SK-N-SH (cell line): ENCODE measurements at regions not wholly inside any gene's neighbourhood (a gene's known extent, or its start where the extent isn't known, plus 50 kb on each side); places are given as distances from the start of the nearest gene placed in this dataset.

ENCODE experiments used
- CTCF ChIA-PET: fragments of 300-600, 350-600 bp; formaldehyde crosslinking; extraction: SDS; loops from one replicate; lab custom pipeline; 2021; lab: Yijun Ruan, JAX
- POLR2A ChIA-PET: fragments of 350-600 bp; sonication (Branson Sonifier 250); formaldehyde crosslinking; extraction: SDS; loops from one replicate; lab custom pipeline; 2020; ENCODE audit warnings: antibody characterized with exemption, inconsistent platforms; lab: Yijun Ruan, JAX
- DNase-seq: peaks from one replicate; pipeline ENCODE4 v3.0.0; 2012
- H2AFZ ChIP-seq: fragments of 200-600 bp; sonication (generic); 2 replicates; pipeline ENCODE4 v1.8.1; 2016; ENCODE audit warnings: antibody characterized with exemption, mild to moderate bottlenecking, low read depth
- H3F3A ChIP-seq: fragments of 200-600 bp; sonication (generic); replicated peaks from 2 replicates; pipeline ENCODE3; 2016; ENCODE audit warnings: antibody characterized with exemption, mild to moderate bottlenecking; ENCODE audit not compliant: insufficient read depth
- H3K27ac ChIP-seq, 2 experiments: fragments of 200-500 bp in 1 of 2; fragments of 200-600 bp in 1 of 2; sonication (Bioruptor generic) in 1 of 2; sonication (generic), shearing (Covaris generic) in 1 of 2; 2 replicates each; pipeline versions ENCODE4 v1.5.1 to v1.6.1; 2014 to 2016; ENCODE audit warnings: low read depth in 2 of 2, inconsistent platforms in 1 of 2, low read length in 1 of 2, mild to moderate bottlenecking in 1 of 2, mixed read lengths in 1 of 2
- H3K27me3 ChIP-seq: fragments of 200-600 bp; sonication (generic), shearing (Covaris generic); 2 replicates; pipeline ENCODE4 v1.6.1; 2016; ENCODE audit warnings: mixed run types; ENCODE audit not compliant: insufficient read depth
- H3K36me3 ChIP-seq, 2 experiments: fragments of 200-500 bp in 1 of 2; fragments of 200-600 bp in 1 of 2; sonication (Bioruptor generic) in 1 of 2; sonication (generic) in 1 of 2; replicated peaks in 1 of 2; 2 replicates each; pipeline versions ENCODE3 to v1.5.1; 2014 to 2016; ENCODE audit warnings: low read length in 1 of 2, mild to moderate bottlenecking in 1 of 2; ENCODE audit not compliant: insufficient read depth in 2 of 2, control insufficient read depth in 1 of 2
- H3K4me1 ChIP-seq, 2 experiments: fragments of 200-500 bp in 1 of 2; fragments of 200-600 bp in 1 of 2; sonication (Bioruptor generic) in 1 of 2; sonication (generic), shearing (Covaris generic) in 1 of 2; 2 replicates each; pipeline versions ENCODE4 v1.5.1 to v1.6.1; 2014 to 2016; ENCODE audit warnings: low read depth in 1 of 2, low read length in 1 of 2, mixed run types in 1 of 2; ENCODE audit not compliant: insufficient read depth in 2 of 2, control insufficient read depth in 1 of 2
- H3K4me2 ChIP-seq: fragments of 200-600 bp; sonication (generic), shearing (Covaris generic); 2 replicates; pipeline ENCODE4 v1.6.1; 2017; ENCODE audit warnings: mixed run types
- H3K4me3 ChIP-seq, 2 experiments: fragments of 200-500 bp in 1 of 2; fragments of 200-600 bp in 1 of 2; sonication (Bioruptor generic) in 1 of 2; sonication (generic), shearing (Covaris generic) in 1 of 2; 2 replicates each; pipeline versions ENCODE4 v1.5.1 to v1.8.1; 2014 to 2016; ENCODE audit warnings: low read depth in 2 of 2, inconsistent platforms in 1 of 2, low read length in 1 of 2, mild to moderate bottlenecking in 1 of 2, mixed read lengths in 1 of 2, moderate library complexity in 1 of 2
- H3K79me2 ChIP-seq: fragments of 200-600 bp; sonication (generic); 2 replicates; pipeline ENCODE4 v1.8.1; 2017; ENCODE audit warnings: mild to moderate bottlenecking; ENCODE audit not compliant: insufficient read depth
- H3K9ac ChIP-seq: fragments of 200-600 bp; sonication (generic); 2 replicates; pipeline ENCODE4 v1.6.1; 2017; ENCODE audit warnings: mixed run types
- H3K9me2 ChIP-seq: fragments of 200-600 bp; sonication (generic); 2 replicates; pipeline ENCODE4 v1.6.1; 2017; ENCODE audit warnings: mixed run types
- H3K9me3 ChIP-seq: fragments of 200-600 bp; sonication (generic); 2 replicates; pipeline ENCODE4 v1.6.1; 2017; ENCODE audit warnings: mixed run types, mild to moderate bottlenecking, moderate library complexity
- H4K20me1 ChIP-seq: fragments of 200-600 bp; sonication (generic); 2 replicates; pipeline ENCODE4 v1.6.1; 2017; ENCODE audit warnings: mild to moderate bottlenecking, mixed run types; ENCODE audit not compliant: insufficient read depth
- ELF1 ChIP-seq: IDR thresholded peaks from 2 replicates; pipeline ENCODE4 v1.4.0; 2012
- EP300 ChIP-seq, 2 experiments: IDR thresholded peaks; 2 replicates each; pipeline versions ENCODE4 v1.4.0 to v1.6.1; 2012; ENCODE audit warnings: borderline replicate concordance in 1 of 2, low read depth in 1 of 2, low read length in 1 of 2
- FOXJ3 ChIP-seq: sonication (generic); formaldehyde crosslinking; IDR thresholded peaks from 2 replicates; pipeline ENCODE4 v1.5.1; 2020; ENCODE audit warnings: mild to moderate bottlenecking, missing genetic modification reagents
- GATA2 ChIP-seq: sonication (generic); formaldehyde crosslinking; IDR thresholded peaks from 2 replicates; pipeline ENCODE4 v1.5.0; 2020; ENCODE audit warnings: mild to moderate bottlenecking, missing genetic modification reagents
- MEF2A ChIP-seq: IDR thresholded peaks from 2 replicates; pipeline ENCODE4 v1.4.0; 2012; ENCODE audit warnings: low read depth, borderline replicate concordance
- NFIC ChIP-seq: IDR thresholded peaks from 2 replicates; pipeline ENCODE4 v1.4.0; 2012; ENCODE audit warnings: borderline replicate concordance
- PBX3 ChIP-seq: IDR thresholded peaks from 2 replicates; pipeline ENCODE4; 2012
- POLR2AphosphoS5 ChIP-seq: IDR thresholded peaks from 2 replicates; pipeline ENCODE4 v1.6.1; 2012; ENCODE audit warnings: low read depth, low read length
- RAD21 ChIP-seq: IDR thresholded peaks from 2 replicates; pipeline ENCODE4 v1.6.1; 2012; ENCODE audit warnings: mild to moderate bottlenecking, low read length
- RFX5 ChIP-seq: IDR thresholded peaks from 2 replicates; pipeline ENCODE4 v1.6.1; 2012; ENCODE audit warnings: mild to moderate bottlenecking, improper control_type of control experiment, low read length
- WGBS: methylation state at CpG from one replicate; pipeline ENCODE4 v1.1.6; 2017; ENCODE audit warnings: low lambda C conversion rate; 5-methylcytosine and 5-hydroxymethylcytosine counted together
- TF ChIP-seq, protein P1 (sequence below): fragments of 150-350 bp; IDR thresholded peaks from 2 replicates; pipeline ENCODE4 v1.6.1; 2016; ENCODE audit warnings: mild to moderate bottlenecking, low read depth, low read length
- TF ChIP-seq, protein P2 (sequence below): fragments of 150-350 bp; IDR thresholded peaks from 2 replicates; pipeline ENCODE4 v1.6.1; 2017; ENCODE audit warnings: antibody characterized with exemption, low read length, low read depth, borderline replicate concordance
- TF ChIP-seq, protein P3 (sequence below): IDR thresholded peaks from 2 replicates; pipeline ENCODE4 v1.4.0; 2012; ENCODE audit warnings: low read depth, borderline replicate concordance
- TF ChIP-seq, protein P4 (sequence below): IDR thresholded peaks from 2 replicates; pipeline ENCODE4 v1.4.0; 2012; ENCODE audit warnings: low read depth, borderline replicate concordance
- TF ChIP-seq, protein P5 (sequence below): IDR thresholded peaks from 2 replicates; pipeline ENCODE4 v1.4.0; 2012; ENCODE audit warnings: low read depth
- TF ChIP-seq, protein P6 (sequence below): fragments of 200-600 bp; sonication (generic); IDR thresholded peaks from 2 replicates; pipeline ENCODE4 v1.6.1; 2017; ENCODE audit warnings: antibody characterized with exemption, mild to moderate bottlenecking, moderate library complexity

DNA sequence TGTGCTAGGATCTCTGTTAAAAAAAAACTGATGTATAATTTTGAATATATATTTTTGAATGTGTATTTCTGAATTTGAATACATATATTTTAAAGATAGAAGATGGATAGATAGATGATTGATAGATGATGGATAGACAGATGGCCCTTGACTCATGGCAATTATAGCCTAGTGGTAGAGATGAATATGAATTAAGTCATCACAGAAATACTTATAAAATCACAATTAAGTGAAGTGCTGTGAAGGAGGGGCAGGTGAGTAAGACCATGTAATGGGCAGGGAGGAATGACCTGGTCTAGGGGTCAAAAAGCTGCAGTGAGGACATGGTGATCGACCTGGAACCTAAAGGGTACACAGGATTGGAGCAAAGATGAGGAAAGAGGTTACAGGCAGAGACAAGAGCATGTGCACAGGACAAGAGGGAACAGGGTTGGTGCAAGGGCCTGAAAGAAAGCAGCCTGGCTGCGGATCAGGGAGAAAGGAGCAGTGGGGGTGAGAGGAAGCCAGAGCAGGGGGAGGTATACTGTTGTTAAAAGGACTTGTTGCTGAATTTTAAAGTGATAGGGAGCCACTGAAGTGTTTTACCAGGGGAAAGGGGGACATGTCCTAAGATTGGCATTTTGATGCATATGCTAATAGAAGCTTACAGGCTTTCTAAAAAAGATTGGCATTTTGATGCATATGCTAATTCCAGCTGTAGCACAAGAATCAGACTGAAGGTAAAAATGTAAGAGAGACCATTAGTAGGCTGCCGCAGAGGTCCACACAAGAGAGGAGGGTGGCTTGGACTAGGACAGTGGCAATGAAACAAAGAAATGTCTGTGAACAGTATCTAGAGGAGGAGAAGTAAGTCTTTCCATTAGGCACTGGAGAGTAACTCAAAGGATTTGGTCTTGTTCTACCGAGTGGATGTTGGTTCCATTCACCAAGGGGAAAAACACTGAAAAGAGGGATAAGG is 527.8 kb downstream of the AGTPBP1 start:
- TF ChIP-seq, protein P1, sequence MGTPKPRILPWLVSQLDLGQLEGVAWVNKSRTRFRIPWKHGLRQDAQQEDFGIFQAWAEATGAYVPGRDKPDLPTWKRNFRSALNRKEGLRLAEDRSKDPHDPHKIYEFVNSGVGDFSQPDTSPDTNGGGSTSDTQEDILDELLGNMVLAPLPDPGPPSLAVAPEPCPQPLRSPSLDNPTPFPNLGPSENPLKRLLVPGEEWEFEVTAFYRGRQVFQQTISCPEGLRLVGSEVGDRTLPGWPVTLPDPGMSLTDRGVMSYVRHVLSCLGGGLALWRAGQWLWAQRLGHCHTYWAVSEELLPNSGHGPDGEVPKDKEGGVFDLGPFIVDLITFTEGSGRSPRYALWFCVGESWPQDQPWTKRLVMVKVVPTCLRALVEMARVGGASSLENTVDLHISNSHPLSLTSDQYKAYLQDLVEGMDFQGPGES: no peak
- no peak for TF ChIP-seq PBX3
- TF ChIP-seq, protein P2, sequence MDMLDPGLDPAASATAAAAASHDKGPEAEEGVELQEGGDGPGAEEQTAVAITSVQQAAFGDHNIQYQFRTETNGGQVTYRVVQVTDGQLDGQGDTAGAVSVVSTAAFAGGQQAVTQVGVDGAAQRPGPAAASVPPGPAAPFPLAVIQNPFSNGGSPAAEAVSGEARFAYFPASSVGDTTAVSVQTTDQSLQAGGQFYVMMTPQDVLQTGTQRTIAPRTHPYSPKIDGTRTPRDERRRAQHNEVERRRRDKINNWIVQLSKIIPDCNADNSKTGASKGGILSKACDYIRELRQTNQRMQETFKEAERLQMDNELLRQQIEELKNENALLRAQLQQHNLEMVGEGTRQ: no peak
- TF ChIP-seq MEF2A: no peak
- TF ChIP-seq, protein P3, sequence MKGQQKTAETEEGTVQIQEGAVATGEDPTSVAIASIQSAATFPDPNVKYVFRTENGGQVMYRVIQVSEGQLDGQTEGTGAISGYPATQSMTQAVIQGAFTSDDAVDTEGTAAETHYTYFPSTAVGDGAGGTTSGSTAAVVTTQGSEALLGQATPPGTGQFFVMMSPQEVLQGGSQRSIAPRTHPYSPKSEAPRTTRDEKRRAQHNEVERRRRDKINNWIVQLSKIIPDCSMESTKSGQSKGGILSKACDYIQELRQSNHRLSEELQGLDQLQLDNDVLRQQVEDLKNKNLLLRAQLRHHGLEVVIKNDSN: no peak
- no peak for TF ChIP-seq POLR2AphosphoS5
- no peak for TF ChIP-seq GATA2 (CRISPR knock-in tag)
- TF ChIP-seq, protein P4, sequence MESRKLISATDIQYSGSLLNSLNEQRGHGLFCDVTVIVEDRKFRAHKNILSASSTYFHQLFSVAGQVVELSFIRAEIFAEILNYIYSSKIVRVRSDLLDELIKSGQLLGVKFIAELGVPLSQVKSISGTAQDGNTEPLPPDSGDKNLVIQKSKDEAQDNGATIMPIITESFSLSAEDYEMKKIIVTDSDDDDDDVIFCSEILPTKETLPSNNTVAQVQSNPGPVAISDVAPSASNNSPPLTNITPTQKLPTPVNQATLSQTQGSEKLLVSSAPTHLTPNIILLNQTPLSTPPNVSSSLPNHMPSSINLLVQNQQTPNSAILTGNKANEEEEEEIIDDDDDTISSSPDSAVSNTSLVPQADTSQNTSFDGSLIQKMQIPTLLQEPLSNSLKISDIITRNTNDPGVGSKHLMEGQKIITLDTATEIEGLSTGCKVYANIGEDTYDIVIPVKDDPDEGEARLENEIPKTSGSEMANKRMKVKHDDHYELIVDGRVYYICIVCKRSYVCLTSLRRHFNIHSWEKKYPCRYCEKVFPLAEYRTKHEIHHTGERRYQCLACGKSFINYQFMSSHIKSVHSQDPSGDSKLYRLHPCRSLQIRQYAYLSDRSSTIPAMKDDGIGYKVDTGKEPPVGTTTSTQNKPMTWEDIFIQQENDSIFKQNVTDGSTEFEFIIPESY: no peak
- no peak for TF ChIP-seq NFIC
- no peak for TF ChIP-seq EP300 (IDR thresholded peaks at IDR 0.05; ENCODE audit: borderline replicate concordance in 1 of 2, low read depth in 1 of 2, low read length in 1 of 2)
- TF ChIP-seq, protein P5, sequence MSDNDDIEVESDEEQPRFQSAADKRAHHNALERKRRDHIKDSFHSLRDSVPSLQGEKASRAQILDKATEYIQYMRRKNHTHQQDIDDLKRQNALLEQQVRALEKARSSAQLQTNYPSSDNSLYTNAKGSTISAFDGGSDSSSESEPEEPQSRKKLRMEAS: no peak
- TF ChIP-seq, protein P6, sequence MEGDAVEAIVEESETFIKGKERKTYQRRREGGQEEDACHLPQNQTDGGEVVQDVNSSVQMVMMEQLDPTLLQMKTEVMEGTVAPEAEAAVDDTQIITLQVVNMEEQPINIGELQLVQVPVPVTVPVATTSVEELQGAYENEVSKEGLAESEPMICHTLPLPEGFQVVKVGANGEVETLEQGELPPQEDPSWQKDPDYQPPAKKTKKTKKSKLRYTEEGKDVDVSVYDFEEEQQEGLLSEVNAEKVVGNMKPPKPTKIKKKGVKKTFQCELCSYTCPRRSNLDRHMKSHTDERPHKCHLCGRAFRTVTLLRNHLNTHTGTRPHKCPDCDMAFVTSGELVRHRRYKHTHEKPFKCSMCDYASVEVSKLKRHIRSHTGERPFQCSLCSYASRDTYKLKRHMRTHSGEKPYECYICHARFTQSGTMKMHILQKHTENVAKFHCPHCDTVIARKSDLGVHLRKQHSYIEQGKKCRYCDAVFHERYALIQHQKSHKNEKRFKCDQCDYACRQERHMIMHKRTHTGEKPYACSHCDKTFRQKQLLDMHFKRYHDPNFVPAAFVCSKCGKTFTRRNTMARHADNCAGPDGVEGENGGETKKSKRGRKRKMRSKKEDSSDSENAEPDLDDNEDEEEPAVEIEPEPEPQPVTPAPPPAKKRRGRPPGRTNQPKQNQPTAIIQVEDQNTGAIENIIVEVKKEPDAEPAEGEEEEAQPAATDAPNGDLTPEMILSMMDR: no peak
- TF ChIP-seq FOXJ3: no peak
- TF ChIP-seq RFX5: no peak
- TF ChIP-seq RAD21: no peak
- TF ChIP-seq ELF1: no peak
- Histone ChIP-seq H4K20me1 (no peaks in the 10 kb centered on the region), H3K4me1 (0 out of 4 replicates have a peak, but pooled peaks cover 0 to 3% of the 10 kb centered on the region in 2 experiments), H3K27me3 (no peaks in the 10 kb centered on the region), H3K9me3 (no peaks in the 10 kb centered on the region), H3K4me3 (no peak overlapping the region), H3K36me3 (no peaks in the 10 kb centered on the region), H3K9me2 (no peaks in the 10 kb centered on the region), H3F3A (peaks cover 3% of the 10 kb centered on the region), H3K79me2 (no peaks in the 10 kb centered on the region), H3K9ac (no peak overlapping the region), H3K4me2 (no peak overlapping the region), H3K27ac (no peak overlapping the region), H2AFZ (no peak overlapping the region)
- ChIA-PET POLR2A (no interaction called here), CTCF (no interaction called here)
- no peak for DNase-seq
- WGBS: 59% methylated on average over 4 of the region's 4 CpGs
